GM13977 (cell line): ENCODE measurements at regions not wholly inside any gene's neighbourhood (a gene's known extent, or its start where the extent isn't known, plus 50 kb on each side); places are given as distances from the start of the nearest gene placed in this dataset.

Source experiments
- DNase-seq: peaks from one replicate; pipeline ENCODE4 v3.0.0; 2012; ENCODE audit warnings: low spot score
- in situ Hi-C: fragments of 300-500 bp; cut with MboI; formaldehyde crosslinking; loops from one replicate; pipeline ENCODE4 v1.12.0; 2022; ENCODE audit warnings: low sequenced_read_pairs, low pct_unique_long_range_greater_than_20kb, mixed read lengths, inconsistent platforms; ENCODE audit not compliant: unreplicated experiment
- TF ChIP-seq, protein P1 (sequence below): IDR thresholded peaks from 2 replicates; pipeline ENCODE4 v1.5.1; 2012; ENCODE audit warnings: mild to moderate bottlenecking, control low read depth; ENCODE audit not compliant: insufficient read depth; ENCODE audit errors: extremely low read depth, missing control alignments

DNA sequence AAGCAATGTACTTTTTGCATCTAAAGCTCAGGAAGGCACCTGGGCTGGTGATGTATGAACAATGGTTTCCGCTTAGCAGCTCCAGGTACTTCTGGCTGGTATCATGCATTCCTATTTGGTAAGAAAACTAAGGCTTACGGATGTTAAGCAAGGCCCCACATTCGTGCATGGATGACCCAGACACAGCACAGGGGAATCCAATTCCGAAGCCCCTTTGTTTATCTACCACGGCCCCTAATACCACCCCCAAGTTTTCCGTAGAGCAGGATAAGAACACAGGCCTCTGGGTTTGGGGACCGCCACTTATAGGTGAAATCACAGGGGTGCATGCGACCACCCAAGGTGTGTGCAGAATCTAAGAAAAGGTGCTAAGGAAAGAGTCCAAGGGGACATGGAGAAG is 192.1 kb upstream of the ID2 start:
- in situ Hi-C loops: no loop called here
- TF ChIP-seq, protein P1, sequence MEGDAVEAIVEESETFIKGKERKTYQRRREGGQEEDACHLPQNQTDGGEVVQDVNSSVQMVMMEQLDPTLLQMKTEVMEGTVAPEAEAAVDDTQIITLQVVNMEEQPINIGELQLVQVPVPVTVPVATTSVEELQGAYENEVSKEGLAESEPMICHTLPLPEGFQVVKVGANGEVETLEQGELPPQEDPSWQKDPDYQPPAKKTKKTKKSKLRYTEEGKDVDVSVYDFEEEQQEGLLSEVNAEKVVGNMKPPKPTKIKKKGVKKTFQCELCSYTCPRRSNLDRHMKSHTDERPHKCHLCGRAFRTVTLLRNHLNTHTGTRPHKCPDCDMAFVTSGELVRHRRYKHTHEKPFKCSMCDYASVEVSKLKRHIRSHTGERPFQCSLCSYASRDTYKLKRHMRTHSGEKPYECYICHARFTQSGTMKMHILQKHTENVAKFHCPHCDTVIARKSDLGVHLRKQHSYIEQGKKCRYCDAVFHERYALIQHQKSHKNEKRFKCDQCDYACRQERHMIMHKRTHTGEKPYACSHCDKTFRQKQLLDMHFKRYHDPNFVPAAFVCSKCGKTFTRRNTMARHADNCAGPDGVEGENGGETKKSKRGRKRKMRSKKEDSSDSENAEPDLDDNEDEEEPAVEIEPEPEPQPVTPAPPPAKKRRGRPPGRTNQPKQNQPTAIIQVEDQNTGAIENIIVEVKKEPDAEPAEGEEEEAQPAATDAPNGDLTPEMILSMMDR: no peak
- no peak for DNase-seq

DNA sequence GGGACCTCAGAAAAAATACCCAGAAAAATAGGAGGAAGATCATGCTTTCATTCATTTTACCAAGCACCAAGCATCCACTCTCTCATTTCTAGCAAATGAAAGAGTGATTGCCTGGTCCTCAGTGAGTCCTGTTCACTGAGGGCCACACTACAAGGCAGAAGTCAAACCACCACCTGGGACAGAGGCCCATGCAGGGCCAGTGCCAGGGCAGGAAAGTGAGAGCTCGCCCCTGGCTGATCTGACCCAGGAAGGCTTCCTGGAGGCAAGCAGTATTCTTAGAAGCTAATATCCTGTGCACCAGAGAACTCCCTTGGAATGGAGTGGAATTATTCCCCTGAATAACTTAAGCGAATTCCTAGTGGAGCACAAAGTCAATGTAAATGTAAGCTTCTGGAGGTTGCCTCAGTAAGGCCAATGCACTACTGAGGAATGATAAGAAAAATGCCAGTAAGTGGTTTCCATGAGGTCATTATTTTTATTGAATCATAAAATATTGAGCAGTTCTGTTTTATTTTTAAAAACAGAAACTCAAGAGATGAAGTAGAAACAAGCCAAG is 191.6 kb upstream of the ID2 start:
- DNase-seq: no peak
- in situ Hi-C loops: no loop called here
- TF ChIP-seq, protein P1: no peak

DNA sequence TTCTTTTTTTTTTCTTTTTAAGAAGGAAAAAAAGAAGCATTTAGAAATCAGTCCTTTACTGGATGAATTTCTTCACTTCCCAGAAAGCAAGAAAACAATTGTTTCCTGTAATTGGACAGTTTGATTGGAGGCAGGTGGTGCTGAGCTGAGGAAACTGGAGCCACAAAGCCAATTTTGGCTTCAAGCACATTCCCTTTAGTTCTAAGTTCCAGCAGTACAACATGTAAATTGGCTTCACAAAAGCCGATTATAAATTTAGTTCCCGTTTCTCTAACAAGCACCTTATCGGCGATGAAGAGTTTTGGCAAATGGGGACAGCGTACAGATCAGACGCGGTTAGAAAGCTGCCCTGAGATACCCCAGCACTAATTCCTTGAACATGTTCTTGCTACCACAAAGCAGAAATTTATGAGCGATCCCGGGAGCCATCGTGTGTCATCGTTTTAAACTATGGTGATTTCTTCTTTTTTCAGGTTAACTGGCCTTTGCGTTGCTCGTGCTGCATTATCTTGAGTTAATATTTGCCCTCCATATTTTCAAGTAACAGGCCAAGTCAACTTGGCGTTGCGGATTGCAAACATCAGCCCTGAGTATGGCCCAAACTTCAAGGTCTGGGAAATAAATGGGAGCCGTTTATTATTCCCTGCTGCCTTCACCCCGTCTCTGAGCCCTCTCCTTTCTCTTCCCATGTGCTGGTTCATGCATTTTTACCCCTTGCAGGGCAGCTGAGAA is 190.4 kb upstream of the ID2 start:
- no peak for DNase-seq
- in situ Hi-C loops: no loop called here
- TF ChIP-seq, protein P1: no peak

DNA sequence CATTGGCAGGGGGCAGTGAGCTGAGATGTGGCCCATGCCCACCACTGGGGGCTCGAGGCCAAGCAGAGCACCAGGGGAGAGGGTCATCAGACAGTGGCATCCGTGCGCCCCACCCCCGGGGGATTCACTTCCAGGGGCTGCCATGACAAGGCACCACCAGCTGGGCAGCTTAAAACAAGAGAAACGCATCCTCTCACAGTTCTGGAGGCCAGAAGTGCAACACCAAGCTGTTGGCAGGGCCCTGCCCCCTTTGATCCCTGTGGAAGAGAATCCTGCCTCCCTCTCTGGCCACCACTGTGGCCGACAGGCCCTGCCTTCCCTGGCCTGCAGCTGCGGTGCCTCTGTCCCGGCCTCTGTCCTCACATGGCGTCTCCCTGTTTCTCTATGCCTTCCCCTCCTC is 187.7 kb upstream of the ID2 start:
- TF ChIP-seq, protein P1: no peak
- in situ Hi-C loops: no loop called here
- DNase-seq: no peak

DNA sequence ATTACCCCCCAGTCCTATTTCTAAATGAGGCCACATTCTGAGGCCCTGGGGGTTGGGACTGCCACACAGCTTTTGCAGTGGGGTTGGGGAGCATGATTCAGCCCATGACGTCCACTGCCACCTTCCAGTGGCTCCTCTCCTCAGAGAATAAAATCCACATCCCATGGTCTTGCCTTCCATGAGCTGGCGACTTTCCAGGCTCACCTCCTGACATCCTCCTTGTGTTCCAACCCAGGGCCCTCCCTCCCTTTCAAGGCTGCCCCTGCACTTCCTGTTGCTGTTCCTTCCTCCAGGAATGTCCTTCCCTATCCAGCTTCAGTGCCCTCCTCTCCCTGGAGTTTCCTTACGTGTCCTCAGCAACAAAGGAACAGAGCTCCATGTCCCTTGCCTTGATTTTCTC is 187.3 kb upstream of the ID2 start:
- no peak for DNase-seq
- in situ Hi-C loops: no loop called here
- TF ChIP-seq, protein P1: no peak

DNA sequence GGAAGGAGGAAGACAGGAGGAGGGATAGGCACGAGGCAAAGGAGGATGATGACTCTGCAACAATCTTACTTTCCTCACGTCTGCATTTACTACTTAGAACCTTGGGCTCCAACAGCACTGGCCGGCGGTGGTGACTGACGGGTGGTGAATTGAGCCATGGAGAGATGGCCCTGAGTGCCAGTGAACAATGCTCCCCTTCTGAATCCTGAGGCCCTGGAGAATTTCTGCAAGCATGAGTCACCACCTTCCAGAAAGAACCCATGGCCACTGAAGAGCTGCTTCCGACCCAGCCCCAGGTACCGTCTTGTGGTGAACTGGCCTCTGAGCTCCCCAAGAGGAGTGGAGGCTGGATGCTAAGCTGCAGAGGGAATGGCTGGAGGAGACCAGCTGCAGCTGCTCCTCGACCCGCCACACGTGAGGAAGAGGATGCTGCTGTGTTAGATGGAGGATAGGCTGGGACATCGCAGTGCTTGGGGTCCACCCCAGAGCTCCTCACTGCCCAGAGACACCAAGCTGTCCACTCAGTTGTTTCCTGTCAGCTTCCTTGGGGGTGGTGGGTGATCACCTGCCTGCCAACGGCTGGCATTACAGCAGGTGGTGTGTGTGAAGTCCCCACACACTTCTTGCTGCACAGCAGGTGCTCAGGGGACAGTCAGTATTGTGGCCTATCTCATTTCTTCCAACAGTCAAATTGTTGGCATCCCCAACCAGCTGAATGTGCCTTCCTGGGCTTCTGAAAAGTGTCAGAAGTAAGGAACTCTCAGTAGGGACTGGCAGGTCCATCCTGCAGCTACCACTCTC is 186.5 kb upstream of the ID2 start:
- in situ Hi-C loops: no loop called here
- TF ChIP-seq, protein P1: no peak
- DNase-seq: no peak
